ENCODE measurements at regions not wholly inside any gene's neighbourhood (a gene's known extent, or its start where the extent isn't known, plus 50 kb on each side); places are given as distances from the start of the nearest gene placed in this dataset.

GRCh38 chr3:176780766-176781165, 416.5 kb downstream of the TBL1XR1 start:
- H3K4me1 ChIP-seq (ENCODE audit: control insufficient read depth, insufficient read depth, low read length) = no peaks in the 10 kb centered on the region

DNA sequence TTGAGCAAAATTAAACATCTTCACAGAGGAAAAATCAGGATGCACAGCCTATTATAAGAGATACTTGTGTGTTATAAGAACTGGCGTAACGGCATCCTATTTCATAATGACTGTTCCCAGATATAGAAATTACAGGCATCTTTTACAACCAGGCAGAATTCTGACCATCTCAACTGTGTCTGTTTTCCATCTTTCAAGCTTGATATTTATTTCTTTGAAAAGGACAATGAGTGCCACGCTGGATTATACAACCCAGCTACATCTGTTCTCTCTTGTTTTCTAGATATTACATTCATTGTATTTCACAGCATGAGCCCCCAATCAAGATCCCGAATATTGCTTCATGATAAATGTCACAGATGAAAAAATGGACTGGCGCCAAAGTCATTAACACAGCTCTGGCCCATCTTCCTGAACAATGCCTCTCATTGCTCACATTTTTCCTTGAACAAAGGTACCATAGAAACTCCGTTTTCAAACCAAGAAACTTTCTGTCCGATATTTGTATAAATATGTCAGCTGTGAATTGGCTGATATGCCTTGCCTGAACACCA, 420.6 kb downstream of the TBL1XR1 start:
- Histone ChIP-seq H3K27ac (ENCODE audit: insufficient read depth, low read depth, low read length, poor library complexity, severe bottlenecking) (no peak overlapping the region), H3K27me3 (ENCODE audit: control insufficient read depth, insufficient read depth, low read length, poor library complexity, severe bottlenecking) (no peaks in the 10 kb centered on the region), H3K9me3 (ENCODE audit: control insufficient read depth, low read length) (no peaks in the 10 kb centered on the region), H3K36me3 (ENCODE audit: control insufficient read depth, insufficient read depth, low read length) (no peaks in the 10 kb centered on the region), H3K4me1 (ENCODE audit: control insufficient read depth, insufficient read depth, low read length) (no peaks in the 10 kb centered on the region), H3K4me3 (ENCODE audit: insufficient read depth, low read depth, low read length) (no peak overlapping the region)
- WGBS, 2 experiments = 93 to 95% methylated on average over 6 to 7 of the region's 7 CpGs

More at GRCh38 chr3:176780766-176781165, 416.5 kb downstream of the TBL1XR1 start:
- no peaks in the 10 kb centered on the region for H3K9me3 ChIP-seq (ENCODE audit: control insufficient read depth, low read length)
- no peak overlapping the region for H3K27ac ChIP-seq (ENCODE audit: insufficient read depth, low read depth, low read length, poor library complexity, severe bottlenecking)
- H3K27me3 ChIP-seq (ENCODE audit: control insufficient read depth, insufficient read depth, low read length, poor library complexity, severe bottlenecking) = no peaks in the 10 kb centered on the region
- H3K36me3 ChIP-seq (ENCODE audit: control insufficient read depth, insufficient read depth, low read length) = no peaks in the 10 kb centered on the region
- no peak overlapping the region for H3K4me3 ChIP-seq (ENCODE audit: insufficient read depth, low read depth, low read length)

- Histone ChIP-seq H3K9me3 (ENCODE audit: control insufficient read depth, low read length) (no peaks in the 10 kb centered on the region), H3K27ac (ENCODE audit: insufficient read depth, low read depth, low read length, poor library complexity, severe bottlenecking) (no peak overlapping the region), H3K27me3 (ENCODE audit: control insufficient read depth, insufficient read depth, low read length, poor library complexity, severe bottlenecking) (no peaks in the 10 kb centered on the region), H3K4me1 (ENCODE audit: control insufficient read depth, insufficient read depth, low read length) (no peaks in the 10 kb centered on the region), H3K4me3 (ENCODE audit: insufficient read depth, low read depth, low read length) (no peak overlapping the region), H3K36me3 (ENCODE audit: control insufficient read depth, insufficient read depth, low read length) (no peaks in the 10 kb centered on the region)
- WGBS, 2 experiments = 90 to 94% methylated on average over 1 of the region's 1 CpG
These were observed 427.6 kb downstream of the TBL1XR1 start for GRCh38 chr3:176769547-176770190.

DNA sequence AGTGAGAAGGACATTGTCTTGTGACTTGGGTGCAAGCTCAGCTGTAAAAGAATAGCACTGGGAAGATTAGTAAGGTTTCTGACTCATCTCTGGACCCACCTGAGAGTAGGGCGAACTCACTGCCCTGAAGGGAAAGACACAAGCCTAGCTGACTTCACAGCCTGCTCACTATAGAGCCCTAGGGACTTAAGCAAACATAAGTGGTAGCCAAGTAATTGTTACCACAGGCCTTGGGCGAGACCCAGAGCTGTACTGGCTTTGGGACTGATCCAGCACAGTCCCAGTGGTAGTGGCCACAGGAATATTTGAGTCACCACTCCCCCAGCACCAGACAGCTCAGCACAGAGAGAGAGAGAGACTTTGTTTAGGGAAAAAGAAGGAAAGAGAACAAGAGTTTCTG, 429.9 kb downstream of the TBL1XR1 start:
- WGBS, 2 experiments = 70 to 76% methylated on average over 2 of the region's 2 CpGs
- no peaks in the 10 kb centered on the region for H3K27me3 ChIP-seq (ENCODE audit: control insufficient read depth, insufficient read depth, low read length, poor library complexity, severe bottlenecking)
- H3K27ac ChIP-seq (ENCODE audit: insufficient read depth, low read depth, low read length, poor library complexity, severe bottlenecking) = no peak overlapping the region
- no peaks in the 10 kb centered on the region for H3K36me3 ChIP-seq (ENCODE audit: control insufficient read depth, insufficient read depth, low read length)
- H3K9me3 ChIP-seq (ENCODE audit: control insufficient read depth, low read length) = no peaks in the 10 kb centered on the region
- no peaks in the 10 kb centered on the region for H3K4me1 ChIP-seq (ENCODE audit: control insufficient read depth, insufficient read depth, low read length)
- H3K4me3 ChIP-seq (ENCODE audit: insufficient read depth, low read depth, low read length) = no peak overlapping the region

DNA sequence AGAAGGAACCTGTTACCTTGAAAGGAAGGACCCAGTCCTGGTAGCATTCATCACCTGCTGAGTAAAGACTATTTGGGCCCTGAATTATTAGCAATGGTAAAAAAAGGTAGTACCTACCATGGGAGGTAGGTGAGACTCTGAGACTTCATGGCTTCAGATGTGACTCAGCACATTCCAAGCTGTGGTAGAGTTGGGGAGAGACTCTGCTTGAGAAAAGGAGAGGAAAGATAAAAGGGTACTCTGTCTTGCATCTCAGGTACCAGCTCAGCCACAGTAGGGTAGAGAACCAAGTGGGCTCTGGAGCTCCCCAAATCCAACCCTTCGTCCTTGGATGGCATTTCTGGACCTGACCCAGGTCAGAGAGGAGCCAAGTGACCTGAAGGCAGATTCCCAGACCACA, 430.4 kb downstream of the TBL1XR1 start:
- Histone ChIP-seq H3K4me3 (ENCODE audit: insufficient read depth, low read depth, low read length) (no peak overlapping the region), H3K4me1 (ENCODE audit: control insufficient read depth, insufficient read depth, low read length) (no peaks in the 10 kb centered on the region), H3K27ac (ENCODE audit: insufficient read depth, low read depth, low read length, poor library complexity, severe bottlenecking) (no peak overlapping the region), H3K36me3 (ENCODE audit: control insufficient read depth, insufficient read depth, low read length) (no peaks in the 10 kb centered on the region), H3K9me3 (ENCODE audit: control insufficient read depth, low read length) (no peaks in the 10 kb centered on the region), H3K27me3 (ENCODE audit: control insufficient read depth, insufficient read depth, low read length, poor library complexity, severe bottlenecking) (no peaks in the 10 kb centered on the region)
- WGBS, 2 experiments = 86 to 87% methylated on average over 1 of the region's 1 CpG

- no peaks in the 10 kb centered on the region for H3K4me1 ChIP-seq (ENCODE audit: control insufficient read depth, insufficient read depth, low read length)
- no peaks in the 10 kb centered on the region for H3K27me3 ChIP-seq (ENCODE audit: control insufficient read depth, insufficient read depth, low read length, poor library complexity, severe bottlenecking)
- no peak overlapping the region for H3K4me3 ChIP-seq (ENCODE audit: insufficient read depth, low read depth, low read length)
- H3K9me3 ChIP-seq (ENCODE audit: control insufficient read depth, low read length) = no peaks in the 10 kb centered on the region
- no peak overlapping the region for H3K27ac ChIP-seq (ENCODE audit: insufficient read depth, low read depth, low read length, poor library complexity, severe bottlenecking)
- H3K36me3 ChIP-seq (ENCODE audit: control insufficient read depth, insufficient read depth, low read length) = no peaks in the 10 kb centered on the region
- WGBS, 2 experiments = 95 to 96% methylated on average over 2 to 3 of the region's 3 CpGs
These were observed 431.8 kb downstream of the TBL1XR1 start for GRCh38 chr3:176765382-176765900.

- no peaks in the 10 kb centered on the region for H3K4me1 ChIP-seq (ENCODE audit: control insufficient read depth, insufficient read depth, low read length)
- no peaks in the 10 kb centered on the region for H3K9me3 ChIP-seq (ENCODE audit: control insufficient read depth, low read length)
- no peak overlapping the region for H3K27ac ChIP-seq (ENCODE audit: insufficient read depth, low read depth, low read length, poor library complexity, severe bottlenecking)
- H3K4me3 ChIP-seq (ENCODE audit: insufficient read depth, low read depth, low read length) = no peak overlapping the region
- H3K27me3 ChIP-seq (ENCODE audit: control insufficient read depth, insufficient read depth, low read length, poor library complexity, severe bottlenecking) = no peaks in the 10 kb centered on the region
- H3K36me3 ChIP-seq (ENCODE audit: control insufficient read depth, insufficient read depth, low read length) = no peaks in the 10 kb centered on the region
These were observed 437.3 kb downstream of the TBL1XR1 start for GRCh38 chr3:176759815-176760506.

DNA sequence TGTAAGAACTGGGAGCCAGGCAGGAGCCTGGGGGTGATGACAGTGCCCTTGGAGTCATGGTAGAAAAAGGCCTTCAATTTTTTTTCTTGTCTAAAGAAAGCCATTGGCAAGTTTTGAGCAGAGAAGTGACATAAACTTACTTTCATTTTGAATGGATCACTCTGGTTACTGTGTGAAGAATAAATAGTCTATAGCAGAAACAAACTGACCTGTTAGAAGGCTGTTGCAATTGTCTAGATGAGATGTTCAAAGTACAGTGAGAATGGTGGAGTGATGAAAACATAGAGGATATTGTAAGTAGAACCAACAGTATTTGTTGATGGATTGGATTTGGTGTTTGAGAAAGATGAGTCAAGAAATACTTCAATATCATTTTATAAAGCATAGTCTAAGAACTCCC, 439.9 kb downstream of the TBL1XR1 start:
- no peak overlapping the region for H3K27ac ChIP-seq (ENCODE audit: insufficient read depth, low read depth, low read length, poor library complexity, severe bottlenecking)
- no peaks in the 10 kb centered on the region for H3K36me3 ChIP-seq (ENCODE audit: control insufficient read depth, insufficient read depth, low read length)
- H3K4me1 ChIP-seq (ENCODE audit: control insufficient read depth, insufficient read depth, low read length) = no peaks in the 10 kb centered on the region
- H3K9me3 ChIP-seq (ENCODE audit: control insufficient read depth, low read length) = no peaks in the 10 kb centered on the region
- H3K27me3 ChIP-seq (ENCODE audit: control insufficient read depth, insufficient read depth, low read length, poor library complexity, severe bottlenecking) = no peaks in the 10 kb centered on the region
- H3K4me3 ChIP-seq (ENCODE audit: insufficient read depth, low read depth, low read length) = no peak overlapping the region

DNA sequence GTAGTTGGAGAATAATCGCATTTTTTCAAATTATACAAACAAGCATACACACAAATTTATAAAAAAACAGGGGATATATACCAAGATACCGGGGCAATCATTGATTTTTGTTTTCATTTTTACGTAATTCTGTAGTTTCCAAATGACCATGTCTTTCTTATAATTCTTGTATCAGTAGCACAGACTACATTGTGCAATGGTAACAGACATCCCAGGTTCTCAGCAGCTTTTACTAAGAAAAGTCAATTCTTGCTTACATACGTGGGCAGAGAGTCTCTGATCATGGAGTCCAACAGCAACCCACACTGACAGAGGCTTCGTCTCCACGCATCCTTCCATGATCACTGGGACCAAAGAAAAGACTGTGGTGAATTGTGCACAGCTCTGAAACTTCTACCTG, 441.3 kb downstream of the TBL1XR1 start:
- Histone ChIP-seq H3K4me1 (ENCODE audit: control insufficient read depth, insufficient read depth, low read length) (no peaks in the 10 kb centered on the region), H3K36me3 (ENCODE audit: control insufficient read depth, insufficient read depth, low read length) (no peaks in the 10 kb centered on the region), H3K4me3 (ENCODE audit: insufficient read depth, low read depth, low read length) (no peak overlapping the region), H3K27me3 (ENCODE audit: control insufficient read depth, insufficient read depth, low read length, poor library complexity, severe bottlenecking) (no peaks in the 10 kb centered on the region), H3K27ac (ENCODE audit: insufficient read depth, low read depth, low read length, poor library complexity, severe bottlenecking) (no peak overlapping the region), H3K9me3 (ENCODE audit: control insufficient read depth, low read length) (no peaks in the 10 kb centered on the region)
- 90 to 94% methylated on average over 6 of the region's 6 CpGs for WGBS, 2 experiments

GRCh38 chr3:176755552-176755951, 441.7 kb downstream of the TBL1XR1 start:
- H3K9me3 ChIP-seq (ENCODE audit: control insufficient read depth, low read length) = no peaks in the 10 kb centered on the region
- 50 to 73% methylated on average over 1 of the region's 1 CpG for WGBS, 2 experiments
- no peaks in the 10 kb centered on the region for H3K27me3 ChIP-seq (ENCODE audit: control insufficient read depth, insufficient read depth, low read length, poor library complexity, severe bottlenecking)
- no peak overlapping the region for H3K27ac ChIP-seq (ENCODE audit: insufficient read depth, low read depth, low read length, poor library complexity, severe bottlenecking)
- H3K36me3 ChIP-seq (ENCODE audit: control insufficient read depth, insufficient read depth, low read length) = no peaks in the 10 kb centered on the region
- H3K4me1 ChIP-seq (ENCODE audit: control insufficient read depth, insufficient read depth, low read length) = no peaks in the 10 kb centered on the region
- H3K4me3 ChIP-seq (ENCODE audit: insufficient read depth, low read depth, low read length) = no peak overlapping the region
